ENCODE measurements at regions not wholly inside any gene's neighbourhood (a gene's known extent, or its start where the extent isn't known, plus 50 kb on each side); places are given as distances from the start of the nearest gene placed in this dataset.

DNA sequence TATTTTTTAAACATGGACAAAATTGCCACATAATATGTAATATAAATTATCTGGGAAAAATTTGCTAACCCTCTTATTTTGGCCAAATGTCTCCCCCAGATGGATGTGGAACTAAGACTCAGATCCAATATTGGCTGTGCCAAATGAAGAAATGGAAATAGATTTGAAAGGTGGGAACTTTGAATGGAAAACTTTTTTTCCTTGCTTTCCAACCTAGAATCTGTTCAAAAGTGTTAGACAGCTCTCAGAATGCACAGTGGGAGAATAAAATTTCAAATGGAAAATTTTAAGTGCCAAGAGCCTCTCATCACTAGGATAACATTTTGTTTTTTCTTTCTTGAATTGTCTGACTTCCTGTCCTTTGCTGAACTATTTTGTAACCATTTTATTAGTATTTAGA lies 142.6 kb upstream of the GAS1 start:
- Histone ChIP-seq H3K27me3 (ENCODE audit: insufficient read depth, poor library complexity, severe bottlenecking) (no peaks in the 10 kb centered on the region), H3K27ac (ENCODE audit: poor library complexity, severe bottlenecking) (no peak overlapping the region), H3K4me1 (ENCODE audit: insufficient read depth, poor library complexity, severe bottlenecking) (no peaks in the 10 kb centered on the region), H3K9me3 (ENCODE audit: severe bottlenecking) (no peaks in the 10 kb centered on the region), H3K4me3 (ENCODE audit: severe bottlenecking) (no peak overlapping the region), H3K36me3 (ENCODE audit: low read depth) (no peaks in the 10 kb centered on the region)
- DNase-seq (ENCODE audit: low spot score), result no peak
- no peak for ATAC-seq (ENCODE audit: low read depth)
- no peak for TF ChIP-seq CTCF (IDR thresholded peaks at IDR 0.05; ENCODE audit: poor library complexity, severe bottlenecking)

GRCh38 chr9:87093777-87094176 lies 146.5 kb upstream of the GAS1 start:
- no peaks in the 10 kb centered on the region for H3K4me1 ChIP-seq (ENCODE audit: insufficient read depth, poor library complexity, severe bottlenecking)
- no peak overlapping the region for H3K27ac ChIP-seq (ENCODE audit: poor library complexity, severe bottlenecking)
- DNase-seq (ENCODE audit: low spot score) (no peak), ATAC-seq (ENCODE audit: low read depth) (no peak)
- H3K9me3 ChIP-seq (ENCODE audit: severe bottlenecking), result no peaks in the 10 kb centered on the region
- TF ChIP-seq CTCF (IDR thresholded peaks at IDR 0.05; ENCODE audit: poor library complexity, severe bottlenecking), result no peak
- no peak overlapping the region for H3K4me3 ChIP-seq (ENCODE audit: severe bottlenecking)
- no peaks in the 10 kb centered on the region for H3K36me3 ChIP-seq (ENCODE audit: low read depth)
- H3K27me3 ChIP-seq (ENCODE audit: insufficient read depth, poor library complexity, severe bottlenecking), result no peaks in the 10 kb centered on the region

- no peaks in the 10 kb centered on the region for H3K9me3 ChIP-seq (ENCODE audit: severe bottlenecking)
- DNase-seq (ENCODE audit: low spot score) (no peak), ATAC-seq (ENCODE audit: low read depth) (no peak)
- no peak overlapping the region for H3K27ac ChIP-seq (ENCODE audit: poor library complexity, severe bottlenecking)
- no peaks in the 10 kb centered on the region for H3K4me1 ChIP-seq (ENCODE audit: insufficient read depth, poor library complexity, severe bottlenecking)
- TF ChIP-seq CTCF (IDR thresholded peaks at IDR 0.05; ENCODE audit: poor library complexity, severe bottlenecking), result no peak
- H3K4me3 ChIP-seq (ENCODE audit: severe bottlenecking), result no peak overlapping the region
- H3K36me3 ChIP-seq (ENCODE audit: low read depth), result no peaks in the 10 kb centered on the region
- no peaks in the 10 kb centered on the region for H3K27me3 ChIP-seq (ENCODE audit: insufficient read depth, poor library complexity, severe bottlenecking)
Measured at GRCh38 chr9:87095951-87096350, 148.6 kb upstream of the GAS1 start.

GRCh38 chr9:87096506-87096905 lies 149.2 kb upstream of the GAS1 start:
- no peak for TF ChIP-seq CTCF (IDR thresholded peaks at IDR 0.05; ENCODE audit: poor library complexity, severe bottlenecking)
- no peak overlapping the region for H3K27ac ChIP-seq (ENCODE audit: poor library complexity, severe bottlenecking)
- H3K4me3 ChIP-seq (ENCODE audit: severe bottlenecking), result no peak overlapping the region
- no peak for DNase-seq (ENCODE audit: low spot score)
- no peaks in the 10 kb centered on the region for H3K27me3 ChIP-seq (ENCODE audit: insufficient read depth, poor library complexity, severe bottlenecking)
- no peaks in the 10 kb centered on the region for H3K4me1 ChIP-seq (ENCODE audit: insufficient read depth, poor library complexity, severe bottlenecking)
- H3K36me3 ChIP-seq (ENCODE audit: low read depth), result no peaks in the 10 kb centered on the region
- H3K9me3 ChIP-seq (ENCODE audit: severe bottlenecking), result no peaks in the 10 kb centered on the region
- ATAC-seq (ENCODE audit: low read depth), result no peak

DNA sequence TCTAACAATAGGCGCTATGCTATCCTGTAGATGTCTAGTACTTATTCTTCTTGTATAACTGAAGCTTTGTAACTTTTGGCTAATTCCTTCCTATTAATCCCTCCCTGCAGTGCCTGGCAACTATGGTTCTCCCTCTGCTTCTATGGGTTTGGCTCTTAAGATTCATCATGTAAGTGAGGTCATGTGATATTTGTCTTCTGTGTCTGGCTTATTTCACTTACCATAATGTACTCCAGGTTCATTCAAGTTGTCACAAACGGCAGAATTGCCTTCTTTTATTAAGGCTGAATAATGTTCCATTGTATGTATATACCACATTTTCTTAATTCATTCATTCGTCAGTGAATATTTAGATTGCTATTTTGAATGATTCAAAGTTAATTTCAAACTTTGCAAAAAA lies 149.9 kb upstream of the GAS1 start:
- Histone ChIP-seq H3K36me3 (ENCODE audit: low read depth) (no peaks in the 10 kb centered on the region), H3K9me3 (ENCODE audit: severe bottlenecking) (no peaks in the 10 kb centered on the region), H3K27ac (ENCODE audit: poor library complexity, severe bottlenecking) (no peak overlapping the region), H3K4me3 (ENCODE audit: severe bottlenecking) (no peak overlapping the region), H3K27me3 (ENCODE audit: insufficient read depth, poor library complexity, severe bottlenecking) (no peaks in the 10 kb centered on the region), H3K4me1 (ENCODE audit: insufficient read depth, poor library complexity, severe bottlenecking) (no peaks in the 10 kb centered on the region)
- no peak for TF ChIP-seq CTCF (IDR thresholded peaks at IDR 0.05; ENCODE audit: poor library complexity, severe bottlenecking)
- DNase-seq (ENCODE audit: low spot score) (no peak), ATAC-seq (ENCODE audit: low read depth) (no peak)

Data from RWPE2 (cell line).